HG02588 (cell line): ENCODE measurements at regions not wholly inside any gene's neighbourhood (a gene's known extent, or its start where the extent isn't known, plus 50 kb on each side); places are given as distances from the start of the nearest gene placed in this dataset.
"Not testable (repeated sequence)": the region's sequence is repeated elsewhere in the genome, so short reads cannot be mapped to it uniquely, and the experiment has no call there.

Source experiments
- ATAC-seq: cut with Tn5 transposase; IDR thresholded peaks from one replicate; pipeline ENCODE4 v1.9.1; 2021; ENCODE audit warnings: mild to moderate bottlenecking, moderate library complexity; ENCODE audit not compliant: unreplicated experiment

- no peak for ATAC-seq
These were observed 275.6 kb downstream of the RAP2B start for GRCh38 chr3:153437666-153438065.

DNA sequence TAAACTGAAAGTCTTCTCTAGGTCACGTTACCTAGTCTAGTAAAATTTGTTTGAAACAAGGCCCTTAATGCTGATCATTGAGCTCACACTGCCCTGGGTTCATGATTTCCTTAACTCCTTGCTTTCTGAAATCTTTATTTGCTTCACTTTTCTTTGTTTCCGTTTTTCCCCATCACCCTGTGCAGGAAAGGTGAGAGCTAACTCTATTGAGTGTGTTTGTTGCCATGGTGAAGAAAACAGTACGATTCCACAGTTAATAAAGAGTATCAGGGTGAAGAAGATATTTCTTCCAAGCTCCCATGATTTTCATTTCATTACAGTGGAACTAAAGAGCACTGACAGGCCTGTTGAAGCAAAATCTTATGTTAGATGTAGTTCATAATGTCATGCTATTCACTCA is 276.2 kb downstream of the RAP2B start:
- ATAC-seq = no peak

- no peak for ATAC-seq
These were observed 277.8 kb downstream of the RAP2B start for GRCh38 chr3:153439780-153440179.

- no peak for ATAC-seq
These were observed 278.3 kb downstream of the RAP2B start for GRCh38 chr3:153440311-153440710.

DNA sequence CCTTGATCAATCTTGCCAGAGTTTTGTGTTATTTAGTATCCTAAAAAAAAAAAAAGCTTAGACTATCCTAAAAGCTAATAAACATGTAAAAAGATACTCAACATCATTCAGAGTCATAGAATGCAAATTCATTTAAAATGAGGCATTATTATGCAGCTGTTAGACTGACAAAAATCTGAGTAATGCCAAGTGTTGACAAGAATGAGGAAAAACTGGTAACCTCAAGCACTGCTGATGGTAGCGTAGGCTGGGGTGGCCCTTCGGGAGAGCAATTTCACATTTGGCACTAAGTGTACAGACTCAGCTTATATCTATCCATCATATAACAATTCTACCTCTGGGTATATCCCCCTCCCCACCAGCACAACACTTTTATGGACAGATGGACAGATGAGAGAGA is 280.4 kb downstream of the RAP2B start:
- no peak for ATAC-seq

DNA sequence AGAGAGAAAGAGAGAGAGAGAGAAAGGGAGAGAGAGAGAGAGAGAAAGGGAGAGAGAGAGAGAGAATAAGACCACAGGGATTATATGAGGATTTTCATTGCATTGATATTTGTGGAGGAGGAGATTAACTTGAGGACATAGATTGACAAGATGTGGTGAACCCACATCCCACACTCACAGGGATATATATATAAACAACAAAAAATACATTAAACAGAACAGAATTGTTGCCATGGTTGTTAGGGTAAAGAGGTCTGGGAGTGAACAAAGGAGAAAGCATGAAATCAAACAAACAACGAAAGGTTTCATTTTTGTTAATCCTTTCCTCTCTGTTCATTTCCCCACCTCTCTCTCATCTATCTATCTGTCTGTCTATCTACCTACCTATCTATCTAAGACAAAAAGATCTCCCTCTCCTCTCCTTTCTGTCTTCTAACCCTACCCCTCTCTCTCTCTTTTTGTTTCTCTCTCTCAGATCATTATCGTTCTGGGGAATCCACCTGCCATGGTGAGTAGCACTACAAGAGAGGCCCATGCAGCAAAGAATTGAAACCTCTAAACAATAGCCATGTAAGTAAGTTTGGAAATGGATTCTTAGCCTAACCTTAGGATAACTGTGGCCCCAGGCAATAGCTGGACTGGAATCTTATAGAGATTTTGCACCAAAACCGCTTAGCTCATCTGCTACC is 280.9 kb downstream of the RAP2B start:
- no peak for ATAC-seq

GRCh38 chr3:153443961-153444360 is 281.9 kb downstream of the RAP2B start:
- ATAC-seq = no peak

DNA sequence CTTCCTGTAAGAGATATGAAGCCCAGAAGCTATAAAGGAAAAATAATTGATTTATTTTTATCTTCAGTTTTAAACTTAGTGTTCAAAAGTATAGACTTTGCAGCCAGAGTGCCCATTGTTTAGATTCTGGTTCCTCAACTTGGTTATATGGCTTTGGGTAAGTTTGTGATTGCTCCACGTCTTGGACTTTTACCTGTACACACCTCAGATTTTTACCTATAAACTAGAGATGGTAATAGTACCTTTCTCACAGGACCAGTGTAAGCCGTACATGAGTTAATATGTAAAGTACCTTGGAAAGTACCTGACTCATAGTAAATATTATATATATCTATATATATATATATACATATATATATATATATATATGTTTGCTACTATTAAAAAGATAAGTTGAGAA is 283.8 kb downstream of the RAP2B start:
- no peak for ATAC-seq

GRCh38 chr3:153448151-153448829 is 286.3 kb downstream of the RAP2B start:
- no peak for ATAC-seq

GRCh38 chr3:153456833-153457545 is 295.0 kb downstream of the RAP2B start:
- ATAC-seq = no peak

- ATAC-seq = no peak
These were observed 296.9 kb downstream of the RAP2B start for GRCh38 chr3:153458881-153459280.

GRCh38 chr3:153462545-153462944 is 300.5 kb downstream of the RAP2B start:
- no peak for ATAC-seq

DNA sequence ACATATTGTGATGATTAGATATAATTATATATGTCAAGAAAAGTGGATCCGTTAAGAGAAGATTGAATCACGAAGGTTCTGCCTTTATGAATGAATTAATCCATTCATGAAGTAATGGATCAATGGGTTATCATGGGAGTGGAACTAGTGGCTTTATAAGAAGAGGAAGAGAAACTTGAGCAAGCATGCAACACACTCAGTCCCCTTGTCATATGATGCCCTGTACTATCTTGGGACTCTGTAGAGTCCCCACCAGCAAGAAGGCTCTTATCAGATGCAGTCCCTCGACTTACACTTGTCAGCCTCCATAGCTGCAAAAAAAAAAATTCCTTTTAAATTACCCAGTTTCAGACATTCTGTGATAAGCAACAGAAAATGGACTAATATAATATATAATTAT is 301.9 kb downstream of the RAP2B start:
- ATAC-seq = peak; percentile 89

DNA sequence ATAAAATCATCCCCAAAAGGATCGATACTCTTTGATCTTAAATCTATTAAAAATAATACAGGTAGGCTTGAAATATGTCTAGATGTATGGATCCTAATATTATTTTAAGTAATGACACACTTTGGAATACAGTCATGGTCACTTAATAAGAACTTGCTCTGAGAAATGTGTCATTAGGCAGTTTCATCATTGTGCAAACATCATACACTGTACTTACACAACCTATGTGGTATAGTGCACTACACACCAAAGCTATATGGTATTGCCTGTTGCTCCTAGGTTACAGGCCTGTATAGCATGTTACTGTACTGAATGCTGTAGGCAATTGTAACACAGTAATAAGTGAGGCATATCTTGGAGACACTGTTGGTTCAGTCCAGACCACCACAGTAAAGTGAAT is 307.1 kb downstream of the RAP2B start:
- ATAC-seq = no peak

- no peak for ATAC-seq
These were observed 322.8 kb downstream of the RAP2B start for GRCh38 chr3:153484842-153485241.

- ATAC-seq = no peak
These were observed 333.4 kb downstream of the RAP2B start for GRCh38 chr3:153495422-153495821.

DNA sequence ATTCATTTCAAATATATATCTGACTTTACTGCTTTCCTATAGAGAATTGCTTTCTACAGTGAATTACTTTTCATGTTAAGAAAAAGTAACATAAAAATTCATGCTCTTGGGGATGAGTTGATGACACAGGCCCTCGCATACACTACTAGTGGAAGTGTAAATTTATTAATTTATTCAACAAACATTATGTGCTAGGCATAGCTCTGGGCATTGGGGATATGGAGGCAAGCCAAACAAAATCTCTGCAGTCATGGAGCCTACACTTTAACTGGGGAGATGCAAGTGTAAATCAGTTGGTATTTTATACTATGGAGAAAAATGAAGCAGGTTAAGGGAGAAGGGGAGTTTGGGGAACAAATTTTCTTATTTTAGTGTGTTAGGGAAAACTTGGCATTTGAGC is 340.7 kb downstream of the RAP2B start:
- ATAC-seq = no peak

DNA sequence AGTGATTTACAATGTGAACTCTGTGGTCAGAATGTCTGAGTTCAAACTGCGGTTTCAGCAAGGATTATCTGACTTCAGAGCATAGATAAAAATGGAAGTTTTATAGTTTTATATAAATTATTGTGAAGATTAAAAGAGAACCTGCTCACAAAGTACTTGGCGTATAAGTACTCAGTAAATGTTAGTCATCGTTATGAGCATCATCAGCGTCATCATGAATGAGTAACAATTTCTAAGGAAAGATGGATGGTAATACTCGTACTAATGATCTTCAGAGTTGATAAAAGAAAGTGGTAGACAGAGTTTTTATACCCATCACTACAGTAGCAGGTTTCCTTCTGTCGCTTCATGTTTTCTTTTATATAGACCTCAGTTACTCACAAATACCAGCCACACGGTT is 341.8 kb downstream of the RAP2B start:
- no peak for ATAC-seq

DNA sequence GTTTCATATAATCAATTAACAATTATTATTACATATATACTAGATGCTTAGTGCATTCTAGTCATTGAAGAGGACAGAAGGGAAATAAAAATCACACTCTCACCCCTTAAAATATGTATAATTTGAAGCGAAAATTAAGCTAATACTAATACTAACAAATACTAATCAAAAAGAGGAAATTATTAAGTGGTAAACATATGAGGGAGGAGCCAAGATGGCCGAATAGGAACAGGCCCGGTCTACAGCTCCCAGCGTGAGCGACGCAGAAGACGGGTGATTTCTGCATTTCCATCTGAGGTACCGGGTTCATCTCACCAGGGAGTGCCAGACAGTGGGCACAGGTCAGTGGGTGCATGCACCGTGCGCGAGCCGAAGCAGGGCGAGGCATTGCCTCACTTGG is 344.2 kb downstream of the RAP2B start:
- ATAC-seq = not testable (repeated sequence)

DNA sequence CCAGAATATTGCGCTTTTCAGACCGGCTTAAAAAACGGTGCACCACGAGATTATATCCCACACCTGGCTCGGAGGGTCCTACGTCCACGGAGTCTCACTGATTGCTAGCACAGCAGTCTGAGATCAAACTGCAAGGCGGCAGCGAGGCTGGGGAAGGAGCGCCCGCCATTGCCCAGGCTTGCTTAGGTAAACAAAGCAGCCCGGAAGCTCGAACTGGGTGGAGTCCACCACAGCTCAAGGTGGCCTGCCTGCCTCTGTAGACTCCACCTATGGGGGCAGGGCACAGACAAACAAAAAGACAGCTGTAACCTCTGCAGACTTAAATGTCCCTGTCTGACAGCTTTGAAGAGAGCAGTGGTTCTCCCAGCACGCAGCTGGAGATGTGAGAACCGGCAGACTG is 344.7 kb downstream of the RAP2B start:
- ATAC-seq = not testable (repeated sequence)

GRCh38 chr3:153513236-153513635 is 351.2 kb downstream of the RAP2B start:
- no peak for ATAC-seq

DNA sequence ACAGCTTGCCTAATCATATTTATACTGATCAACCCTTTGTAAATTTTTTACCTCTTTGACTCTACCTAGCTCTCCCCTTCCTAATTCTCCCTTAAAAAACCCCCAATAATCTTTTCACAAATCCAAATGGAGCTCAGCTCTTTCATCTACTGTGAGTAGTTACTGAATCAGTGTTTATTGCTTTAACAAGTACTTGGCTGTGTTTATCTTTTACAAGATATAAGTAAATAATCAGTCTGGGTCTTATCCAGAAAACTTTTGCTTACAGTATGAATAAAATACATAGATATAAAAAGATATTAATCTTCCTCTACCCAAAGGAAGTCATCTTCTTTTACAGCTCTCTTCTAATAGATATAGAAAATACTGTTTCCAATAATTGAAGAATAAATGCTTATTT is 366.4 kb downstream of the RAP2B start:
- ATAC-seq = no peak
